ENCODE measurements at regions not wholly inside any gene's neighbourhood (a gene's known extent, or its start where the extent isn't known, plus 50 kb on each side); places are given as distances from the start of the nearest gene placed in this dataset.

DNA sequence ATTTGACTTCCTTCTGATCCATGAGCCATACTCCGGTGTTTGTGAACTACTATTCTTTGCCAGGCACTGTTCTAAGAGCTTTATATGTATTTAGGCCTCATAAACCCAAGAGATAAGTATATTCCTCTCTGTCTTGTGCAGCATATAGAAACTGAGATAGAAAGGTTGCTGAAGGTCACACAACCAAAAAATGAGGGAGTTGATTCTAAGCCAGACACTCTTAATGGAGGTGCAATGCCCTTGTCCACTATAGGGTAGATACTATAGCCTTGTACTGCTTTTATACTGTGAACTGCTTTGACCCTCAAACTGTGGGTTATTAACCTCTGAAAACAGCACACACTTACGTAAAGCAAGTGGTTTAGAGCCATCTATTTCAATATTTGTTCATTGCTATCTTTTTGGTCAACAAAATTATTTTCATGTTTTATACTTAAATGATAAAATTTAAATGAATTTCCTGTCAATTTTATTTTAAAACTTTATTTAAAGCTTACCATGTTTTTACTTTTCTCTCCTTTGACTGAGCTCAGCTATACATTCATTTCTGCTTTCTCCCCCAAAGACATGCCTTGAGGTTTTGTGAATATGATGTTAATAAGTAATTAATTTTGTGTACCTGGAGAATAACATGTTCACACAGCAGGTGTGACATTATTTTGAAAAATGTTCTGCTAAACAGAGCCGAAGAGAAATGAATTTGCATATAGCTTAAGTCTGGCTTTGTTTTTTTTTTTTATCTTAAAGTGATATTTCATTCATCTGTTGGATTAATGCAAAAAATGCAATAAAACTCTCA is 687.3 kb downstream of the DNAJB9 start:
- in situ Hi-C loops (cut with HindIII; ENCODE audit: low sequenced_read_pairs), result no loop called here

- in situ Hi-C loops (cut with HindIII; ENCODE audit: low sequenced_read_pairs), result no loop called here
Observed at GRCh38 chr7:109259151-109259550, 689.5 kb downstream of the DNAJB9 start.

DNA sequence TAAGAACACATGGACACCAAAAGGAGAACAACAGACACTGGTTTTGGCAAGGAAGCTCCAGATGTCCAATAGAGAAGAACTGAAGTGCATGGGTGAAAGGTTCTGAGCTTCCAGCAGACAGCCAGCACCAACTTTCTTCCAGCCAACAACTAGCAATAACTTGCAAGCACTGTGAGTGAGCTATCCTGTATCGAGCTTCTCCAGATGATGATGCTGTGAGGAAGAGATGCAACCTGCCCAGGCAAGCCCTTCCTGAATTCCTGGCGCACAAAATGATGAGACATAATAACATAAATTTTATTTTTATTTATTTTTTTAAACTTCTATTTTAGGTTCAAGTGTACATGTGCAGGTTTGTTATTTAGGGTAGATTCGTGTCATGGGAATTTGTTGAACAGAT is 692.1 kb downstream of the DNAJB9 start:
- in situ Hi-C loops (cut with HindIII; ENCODE audit: low sequenced_read_pairs), result no loop called here

GRCh38 chr7:109266610-109267009 is 696.9 kb downstream of the DNAJB9 start:
- in situ Hi-C loops (cut with HindIII; ENCODE audit: low sequenced_read_pairs), result no loop called here

GRCh38 chr7:109276348-109276747 is 706.7 kb downstream of the DNAJB9 start:
- in situ Hi-C loops (cut with HindIII; ENCODE audit: low sequenced_read_pairs), result no loop called here

GRCh38 chr7:109282726-109283125 is 713.1 kb downstream of the DNAJB9 start:
- in situ Hi-C loops (cut with HindIII; ENCODE audit: low sequenced_read_pairs), result no loop called here

- in situ Hi-C loops (cut with HindIII; ENCODE audit: low sequenced_read_pairs), result no loop called here
Observed at GRCh38 chr7:109284943-109285342, 715.3 kb downstream of the DNAJB9 start.

DNA sequence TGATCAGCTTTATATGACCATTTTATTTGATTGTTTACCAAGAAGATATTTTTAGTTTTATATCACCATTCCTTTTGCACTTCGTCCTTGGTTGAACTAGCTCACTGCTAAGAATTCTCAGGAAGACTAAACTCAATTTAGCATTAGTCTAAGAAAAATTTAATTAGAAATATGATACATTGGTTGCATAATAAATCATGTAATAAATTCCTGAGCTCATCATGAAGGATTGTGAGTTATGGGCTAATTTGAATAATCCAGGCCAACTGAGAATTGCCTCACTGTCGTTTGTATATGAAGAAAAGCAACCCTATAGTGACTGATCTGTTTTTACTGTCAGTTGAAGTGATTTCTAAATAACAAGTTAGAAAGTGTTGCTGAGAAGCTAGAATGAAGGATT is 725.5 kb downstream of the DNAJB9 start:
- in situ Hi-C loops (cut with HindIII; ENCODE audit: low sequenced_read_pairs), result no loop called here

DNA sequence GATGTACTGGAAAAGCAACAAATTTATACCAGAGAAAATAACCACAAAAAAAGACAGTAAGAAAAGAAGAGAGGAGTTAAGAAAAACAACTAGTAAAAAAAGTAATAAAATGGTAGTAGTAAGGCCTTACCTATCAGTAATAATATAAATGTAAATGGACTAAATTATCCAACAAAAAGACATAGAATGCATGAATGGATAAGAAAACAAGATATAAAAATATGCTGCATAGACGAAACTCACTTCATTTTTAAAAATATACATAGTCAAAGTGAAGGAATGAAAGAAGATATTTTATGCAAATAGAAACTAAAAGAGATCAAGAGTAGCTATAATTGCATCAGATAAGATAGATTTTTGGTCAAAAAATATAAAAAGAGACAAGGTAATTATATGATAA is 739.1 kb downstream of the DNAJB9 start:
- in situ Hi-C loops (cut with HindIII; ENCODE audit: low sequenced_read_pairs), result no loop called here

DNA sequence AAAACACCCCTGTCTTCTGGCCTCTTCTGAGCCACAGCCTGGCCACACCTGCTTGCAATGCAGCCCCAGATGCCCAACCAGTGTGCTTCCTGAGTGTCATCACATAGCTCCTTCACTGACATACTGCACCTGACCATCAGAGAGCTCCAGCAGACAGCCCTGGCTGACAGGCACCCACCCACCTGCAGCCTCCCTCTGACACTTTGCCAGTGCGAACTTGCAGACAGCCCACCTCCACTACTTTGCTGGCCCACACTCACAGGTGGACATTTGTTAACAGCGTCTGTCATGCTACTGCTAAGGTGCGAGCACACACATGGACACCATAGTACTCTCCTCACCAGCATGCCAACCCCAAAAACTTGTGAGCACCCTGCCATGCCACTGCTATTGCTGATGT is 740.1 kb downstream of the DNAJB9 start:
- in situ Hi-C loops (cut with HindIII; ENCODE audit: low sequenced_read_pairs), result no loop called here

GRCh38 chr7:109318136-109318535 is 748.5 kb downstream of the DNAJB9 start:
- in situ Hi-C loops (cut with HindIII; ENCODE audit: low sequenced_read_pairs), result no loop called here

GRCh38 chr7:109322833-109323232 is 753.2 kb downstream of the DNAJB9 start:
- in situ Hi-C loops (cut with HindIII; ENCODE audit: low sequenced_read_pairs), result no loop called here

- in situ Hi-C loops (cut with HindIII; ENCODE audit: low sequenced_read_pairs), result no loop called here
Observed at GRCh38 chr7:109331423-109331822, 761.7 kb downstream of the DNAJB9 start.

DNA sequence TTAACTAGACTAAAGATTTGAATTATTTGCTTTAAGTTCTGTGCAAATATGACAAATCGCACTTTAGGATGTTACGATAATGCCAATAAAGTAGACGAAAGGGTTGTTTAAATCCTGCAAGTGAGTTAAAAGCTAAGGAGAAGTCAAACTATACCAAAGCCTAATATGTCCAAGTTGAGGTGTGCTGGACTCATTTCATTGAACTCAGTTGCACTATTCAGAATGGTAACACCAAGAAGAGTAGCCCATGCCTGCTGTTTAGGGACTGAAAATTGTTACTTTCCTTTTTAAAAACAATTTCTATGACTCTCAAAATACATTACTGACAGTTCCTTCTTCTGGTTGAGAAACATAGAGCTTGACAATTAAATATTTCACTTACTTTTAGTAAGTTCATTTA is 766.3 kb downstream of the DNAJB9 start:
- in situ Hi-C loops (cut with HindIII; ENCODE audit: low sequenced_read_pairs), result no loop called here

- in situ Hi-C loops (cut with HindIII; ENCODE audit: low sequenced_read_pairs), result no loop called here
Observed at GRCh38 chr7:109336531-109336930, 766.9 kb downstream of the DNAJB9 start.

GRCh38 chr7:109343678-109344077 is 774.0 kb downstream of the DNAJB9 start:
- in situ Hi-C loops (cut with HindIII; ENCODE audit: low sequenced_read_pairs), result no loop called here

DNA sequence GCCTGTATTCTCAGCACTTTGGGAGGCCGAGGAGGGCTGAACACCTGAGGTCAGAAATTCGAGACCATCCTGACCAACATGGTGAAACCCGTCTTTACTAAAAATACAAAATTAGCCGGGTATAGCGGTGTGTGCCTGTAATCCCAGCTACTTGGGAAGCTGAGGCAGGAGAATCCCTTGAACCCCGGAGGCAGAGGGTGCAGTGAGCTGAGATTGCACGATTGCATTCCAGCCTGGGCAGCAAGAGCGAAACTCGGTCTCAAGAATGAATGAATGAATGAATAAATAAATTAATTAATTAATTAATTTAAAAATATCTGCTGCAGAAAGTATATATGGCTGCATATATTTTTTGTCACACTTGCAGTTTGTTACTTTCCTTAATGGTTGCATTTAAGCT is 781.8 kb downstream of the DNAJB9 start:
- in situ Hi-C loops (cut with HindIII; ENCODE audit: low sequenced_read_pairs), result no loop called here

DNA sequence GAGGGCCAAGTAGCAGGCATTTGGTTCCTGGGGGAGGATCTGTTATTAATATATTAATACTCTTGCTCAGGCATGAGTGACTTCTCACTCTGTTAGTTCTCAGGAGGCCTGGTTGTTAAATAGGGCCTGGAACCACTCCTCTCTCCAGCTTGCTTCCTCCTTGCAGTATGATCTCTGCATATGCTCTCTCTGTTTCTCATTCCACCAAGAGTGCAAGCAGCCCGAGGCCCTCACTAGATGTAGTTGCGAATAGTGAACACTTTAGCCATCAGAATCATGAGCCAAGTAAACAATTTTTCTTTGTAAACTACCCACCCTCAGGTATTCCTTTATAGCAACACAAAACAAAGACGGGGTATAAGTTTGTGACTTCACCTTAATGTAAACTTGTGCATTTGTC is 784.3 kb downstream of the DNAJB9 start:
- in situ Hi-C loops (cut with HindIII; ENCODE audit: low sequenced_read_pairs), result no loop called here

GRCh38 chr7:109354552-109354951 is 784.9 kb downstream of the DNAJB9 start:
- in situ Hi-C loops (cut with HindIII; ENCODE audit: low sequenced_read_pairs), result no loop called here

DNA sequence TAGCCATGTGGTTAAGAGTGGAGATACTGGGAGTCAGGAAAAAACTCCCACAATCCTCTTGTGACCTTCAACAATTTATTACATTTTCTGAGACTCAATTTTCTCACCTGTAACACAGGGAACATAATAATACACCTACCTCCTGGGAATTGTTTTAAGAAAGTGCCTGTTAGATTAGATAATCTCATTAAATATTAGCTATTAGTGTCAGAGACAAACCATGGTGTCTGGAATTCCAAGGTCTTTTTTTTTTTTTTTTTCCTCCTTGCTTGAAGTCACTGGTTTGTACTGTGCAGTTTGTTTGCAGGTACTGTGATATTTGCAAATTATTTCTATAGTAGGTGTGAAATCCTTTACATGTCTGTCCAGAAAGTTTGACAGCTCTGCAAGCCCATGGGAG is 806.1 kb downstream of the DNAJB9 start:
- in situ Hi-C loops (cut with HindIII; ENCODE audit: low sequenced_read_pairs), result no loop called here

GRCh38 chr7:109376576-109376975 is 806.9 kb downstream of the DNAJB9 start:
- in situ Hi-C loops (cut with HindIII; ENCODE audit: low sequenced_read_pairs), result no loop called here

DNA sequence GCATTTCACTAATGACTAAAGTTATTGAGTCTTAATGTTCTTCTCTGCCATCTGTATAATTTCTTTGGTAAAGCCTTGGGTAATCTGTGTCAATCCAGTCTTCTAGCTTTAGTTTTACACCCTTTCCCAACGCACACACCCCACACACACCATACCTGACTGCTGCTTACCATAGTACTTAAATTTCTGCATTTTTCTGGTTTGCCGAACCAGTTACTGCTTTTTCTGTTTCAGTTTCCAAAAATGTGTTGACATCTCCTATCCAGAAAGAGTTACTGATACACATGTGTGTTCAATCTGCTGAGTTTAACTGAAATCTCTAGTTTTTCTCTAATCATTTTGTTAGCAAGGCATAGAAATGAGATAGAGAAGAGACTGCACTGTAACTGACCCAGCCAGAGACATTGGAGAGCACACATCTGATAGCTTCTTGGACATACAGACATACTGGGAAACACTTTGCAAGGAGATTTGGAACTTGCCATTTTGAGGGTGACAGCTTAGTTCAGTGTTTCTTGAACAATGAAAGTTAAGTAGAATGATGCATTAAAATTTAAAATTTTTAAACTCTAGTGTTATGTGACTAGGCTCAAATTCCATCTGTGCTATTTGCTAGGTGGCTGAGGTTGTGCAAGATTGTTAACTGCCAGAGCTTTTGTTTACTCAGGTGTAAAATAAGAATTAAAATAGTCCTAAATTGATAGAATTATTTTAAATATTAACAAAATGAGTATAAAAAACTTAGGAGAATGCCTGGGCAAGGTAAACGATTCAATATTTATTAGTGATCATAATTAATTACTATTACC is 807.6 kb downstream of the DNAJB9 start:
- in situ Hi-C loops (cut with HindIII; ENCODE audit: low sequenced_read_pairs), result no loop called here

All from endothelial cell of hepatic sinusoid (primary cell).